Glomerular visceral epithelial cell (primary cell): ENCODE measurements at regions not wholly inside any gene's neighbourhood (a gene's known extent, or its start where the extent isn't known, plus 50 kb on each side); places are given as distances from the start of the nearest gene placed in this dataset.

Experiments
- DNase-seq: peaks from one replicate; pipeline ENCODE4 v3.0.0-alpha.2; 2016; ENCODE audit errors: extremely low spot score

GRCh38 chr1:118247593-118247992 lies 62.6 kb upstream of the SPAG17 start:
- DNase-seq = peak; percentile 1

GRCh38 chr1:118246646-118247045 lies 61.6 kb upstream of the SPAG17 start:
- no peak for DNase-seq

- DNase-seq = no peak
Observed at GRCh38 chr1:118244194-118244593, 59.2 kb upstream of the SPAG17 start.

GRCh38 chr1:118243269-118243668 lies 58.2 kb upstream of the SPAG17 start:
- DNase-seq = no peak
